ENCODE measurements at regions not wholly inside any gene's neighbourhood (a gene's known extent, or its start where the extent isn't known, plus 50 kb on each side); places are given as distances from the start of the nearest gene placed in this dataset.
A peak's percentile ranks its signal among the peaks of the same experiment; 100 is the strongest.

DNA sequence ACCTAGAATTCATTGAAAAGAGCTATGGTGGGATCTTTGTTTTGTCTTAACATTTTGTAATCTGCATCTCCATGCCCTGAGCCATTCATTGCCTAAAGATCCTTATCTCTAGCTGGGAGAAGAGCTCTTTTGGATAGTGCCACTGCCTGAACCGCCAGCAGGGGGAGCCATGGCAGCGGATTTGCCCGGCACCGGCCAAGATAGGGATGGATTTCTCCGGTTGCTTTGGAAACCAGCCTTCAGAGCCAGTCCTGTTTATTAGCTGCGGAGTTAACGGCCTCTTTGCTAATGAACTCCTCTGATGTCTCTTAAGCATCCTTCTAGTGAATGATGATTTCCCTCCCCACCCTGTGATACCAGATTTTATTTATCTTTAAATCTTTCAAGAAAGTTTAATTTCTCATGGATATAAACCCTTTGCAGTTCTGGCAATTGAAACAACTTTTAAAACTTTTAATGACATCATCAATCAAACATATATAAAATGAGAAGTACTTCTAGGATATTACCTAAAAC is 58.2 kb upstream of the LYZL2 start:
- peak overlapping the region in 1 of 2 experiments; percentile 13; a peak in 1 of 4 replicates for H3K4me2 ChIP-seq (ENCODE audit: insufficient read depth in 1 of 2, low read depth in 2 of 2, low read length in 2 of 2)
- POLR2A ChIA-PET (ENCODE audit: partially characterized antibody), result no interaction called here
- TF ChIP-seq EZH2 (IDR thresholded peaks at IDR 0.05; ENCODE audit: low read depth, low read length, severe bottlenecking), result no peak
- TF ChIP-seq, protein P1, sequence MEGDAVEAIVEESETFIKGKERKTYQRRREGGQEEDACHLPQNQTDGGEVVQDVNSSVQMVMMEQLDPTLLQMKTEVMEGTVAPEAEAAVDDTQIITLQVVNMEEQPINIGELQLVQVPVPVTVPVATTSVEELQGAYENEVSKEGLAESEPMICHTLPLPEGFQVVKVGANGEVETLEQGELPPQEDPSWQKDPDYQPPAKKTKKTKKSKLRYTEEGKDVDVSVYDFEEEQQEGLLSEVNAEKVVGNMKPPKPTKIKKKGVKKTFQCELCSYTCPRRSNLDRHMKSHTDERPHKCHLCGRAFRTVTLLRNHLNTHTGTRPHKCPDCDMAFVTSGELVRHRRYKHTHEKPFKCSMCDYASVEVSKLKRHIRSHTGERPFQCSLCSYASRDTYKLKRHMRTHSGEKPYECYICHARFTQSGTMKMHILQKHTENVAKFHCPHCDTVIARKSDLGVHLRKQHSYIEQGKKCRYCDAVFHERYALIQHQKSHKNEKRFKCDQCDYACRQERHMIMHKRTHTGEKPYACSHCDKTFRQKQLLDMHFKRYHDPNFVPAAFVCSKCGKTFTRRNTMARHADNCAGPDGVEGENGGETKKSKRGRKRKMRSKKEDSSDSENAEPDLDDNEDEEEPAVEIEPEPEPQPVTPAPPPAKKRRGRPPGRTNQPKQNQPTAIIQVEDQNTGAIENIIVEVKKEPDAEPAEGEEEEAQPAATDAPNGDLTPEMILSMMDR (IDR thresholded peaks at IDR 0.05; ENCODE audit: control extremely low read depth in 1 of 3, insufficient read depth in 1 of 3, low read depth in 1 of 3, low read length in 3 of 3), result peak; percentile 76 to 94 (median 82)
- TF ChIP-seq RAD21 (IDR thresholded peaks at IDR 0.05 in 1 of 2, conservative IDR thresholded peaks at IDR 0.05 in 1 of 2; ENCODE audit: low read depth in 2 of 2, low read length in 2 of 2), result peak; percentile 82 to 86
- peak; percentile 47; the same call in 1 of the 2 replicates for TF ChIP-seq YY1 (IDR thresholded peaks at IDR 0.05; ENCODE audit: low read depth, low read length)

More for the DNA sequence above, 58.2 kb upstream of the LYZL2 start:
- CTCF ChIA-PET (ENCODE audit: partially characterized antibody), result interaction anchor here (0.6 to 3.6 kb wide), 21 partner anchors 8 to 846 kb away, joined by 3 to 12 read pairs (median 4); no protein-coding TSS in a partner anchor
- Histone ChIP-seq H3K79me2 (ENCODE audit: control insufficient read depth in 1 of 2, insufficient read depth in 2 of 2, low read length in 2 of 2) (no peaks in the 10 kb centered on the region), H3K79me1 (ENCODE audit: low read depth, low read length) (no peaks in the 10 kb centered on the region), H4K91ac (replicated peaks; ENCODE audit: insufficient read length, low read length) (no peak overlapping the region), H3K14ac (ENCODE audit: insufficient read length) (no peak overlapping the region), H2BK15ac (ENCODE audit: low read length) (no peak overlapping the region), H2AFZ (ENCODE audit: low read length) (peak overlapping the region; percentile 5; the same call in 1 of the 2 replicates), H3K18ac (ENCODE audit: extremely low read depth, low read length) (no peak overlapping the region), H4K5ac (ENCODE audit: insufficient read length, low read depth, low read length) (no peak overlapping the region), H3K27ac (ENCODE audit: low read depth, low read length) (no peak overlapping the region), H3K4ac (replicated peaks; ENCODE audit: insufficient read length, low read depth, low read length) (no peak overlapping the region), H4K8ac (ENCODE audit: extremely low read depth, insufficient read depth, low read length) (no peak overlapping the region), H2BK120ac (replicated peaks; ENCODE audit: low read depth, low read length) (no peak overlapping the region), H3K9ac (replicated peaks in 1 of 4; ENCODE audit: extremely low read depth in 1 of 4, low read depth in 3 of 4, low read length in 3 of 4) (no peak overlapping the region), H2BK20ac (ENCODE audit: low read length) (no peak overlapping the region), H2AK5ac (ENCODE audit: low read depth, low read length) (no peak overlapping the region), H3K56ac (replicated peaks; ENCODE audit: insufficient read length, low read depth, low read length) (no peak overlapping the region), H3K4me1 (replicated peaks in 1 of 4; ENCODE audit: control insufficient read depth in 3 of 4, insufficient read depth in 4 of 4, low read length in 3 of 4) (peaks cover 0 to 2% (median 0%) of the 10 kb centered on the region in 4 experiments; a peak in 1 of 7 replicates), H2BK5ac (ENCODE audit: low read depth, low read length) (no peak overlapping the region), H4K20me1 (replicated peaks in 1 of 2; ENCODE audit: control insufficient read depth in 1 of 2, insufficient read depth in 2 of 2, low read length in 2 of 2) (no peaks in the 10 kb centered on the region), H3K23ac (ENCODE audit: insufficient read length) (no peak overlapping the region), H3K27me3 (replicated peaks in 1 of 4; ENCODE audit: control insufficient read depth in 3 of 4, extremely low read depth in 1 of 4, insufficient read depth in 3 of 4, low read length in 3 of 4) (no peaks in the 10 kb centered on the region), H3K9me3 (ENCODE audit: insufficient read depth in 2 of 2, low read depth in 1 of 2, low read length in 1 of 2) (no peaks in the 10 kb centered on the region), H3K36me3 (ENCODE audit: control insufficient read depth in 2 of 4, insufficient read depth in 4 of 4, low read length in 3 of 4) (no peaks in the 10 kb centered on the region), H2BK12ac (ENCODE audit: low read depth, low read length) (no peak overlapping the region), H3K23me2 (ENCODE audit: low read depth, low read length) (no peaks in the 10 kb centered on the region), H3K4me3 (ENCODE audit: extremely low read depth in 1 of 4, insufficient read depth in 2 of 4, low read depth in 3 of 4, low read length in 4 of 4) (no peak overlapping the region)
- peak; percentile 78 for FAIRE-seq
- 10% methylated on average over 7 of the region's 7 CpGs; no CpG with 5 or more reads in 1 of the 2 experiments for WGBS, 2 experiments (ENCODE audit: extremely low coverage in 1 of 2, insufficient coverage in 1 of 2, insufficient read length in 1 of 2, insufficient replicate concordance in 2 of 2, low coverage in 1 of 2, low lambda C conversion rate in 2 of 2, missing lambda C conversion rate in 1 of 2)
- peak; percentile 73 to 97 for DNase-seq (ENCODE audit: low read depth in 1 of 2, low spot score in 2 of 2)

Data from H1 (cell line).